Endothelial cell of umbilical vein (primary cell): ENCODE measurements at regions not wholly inside any gene's neighbourhood (a gene's known extent, or its start where the extent isn't known, plus 50 kb on each side); places are given as distances from the start of the nearest gene placed in this dataset.

ENCODE experiments used
- BruUV-seq: library from RNA; stranded (reverse); fragments of 400-500 nt; replicated peaks from 2 replicates; lab custom pipeline; 2021; lab: Mats Ljungman, UMichigan
- CTCF ChIA-PET: fragments of 300-600, 350-600 bp; sonication (Branson Sonifier 250); formaldehyde crosslinking; loops from one replicate; lab custom pipeline; 2021; ENCODE audit warnings: antibody characterized with exemption, inconsistent platforms; lab: Charles Lee
- POLR2A ChIA-PET: fragments of 300-600, 350-600 bp; sonication (Branson Sonifier 250); formaldehyde crosslinking; loops from one replicate; lab custom pipeline; 2021; ENCODE audit warnings: antibody characterized with exemption, inconsistent platforms; lab: Charles Lee
- DNase-seq: peaks from one replicate; pipeline ENCODE4 v3.0.0-alpha.2; 2011; ENCODE audit warnings: low read depth, low spot score
- FAIRE-seq: peaks from 2 replicates; lab custom pipeline; 2011; peaks lifted over from hg19 to GRCh38; lab: Jason Lieb, UNC
- H2AFZ ChIP-seq: 2 replicates; pipeline ENCODE4 v1.6.0; 2012; ENCODE audit warnings: low read depth, low read length, control low read depth, inconsistent platforms
- H3K27ac ChIP-seq: 2 replicates; pipeline ENCODE4 v1.5.1; 2011; ENCODE audit warnings: low read depth, mild to moderate bottlenecking, control low read depth, low read length, moderate library complexity; ENCODE audit not compliant: insufficient read depth
- H3K27me3 ChIP-seq, 2 experiments: 2 replicates each; pipeline versions ENCODE4 v1.6.0 to v1.6.1; 2011; ENCODE audit warnings: low read length in 2 of 2, mixed read lengths in 1 of 2; ENCODE audit not compliant: control insufficient read depth in 2 of 2, insufficient read depth in 2 of 2
- H3K36me3 ChIP-seq, 2 experiments: 2 replicates in 1 of 2; 3 replicates in 1 of 2; pipeline ENCODE4 v1.5.1; 2011; ENCODE audit warnings: low read length in 2 of 2, mild to moderate bottlenecking in 1 of 2, moderate library complexity in 1 of 2; ENCODE audit not compliant: control insufficient read depth in 2 of 2, insufficient read depth in 2 of 2; ENCODE audit errors: extremely low read depth in 1 of 2
- H3K4me1 ChIP-seq: 3 replicates; pipeline ENCODE4 v1.5.1; 2011; ENCODE audit warnings: mild to moderate bottlenecking, low read length; ENCODE audit not compliant: control insufficient read depth, insufficient read depth; ENCODE audit errors: extremely low read depth
- H3K4me2 ChIP-seq: 2 replicates; pipeline ENCODE4 v1.6.1; 2011; ENCODE audit warnings: low read length, control low read depth, mixed read lengths; ENCODE audit not compliant: insufficient read depth
- H3K4me3 ChIP-seq, 3 experiments: fragments of 200-600 bp in 1 of 3; sonication (generic), shearing (Covaris generic) in 1 of 3; replicated peaks in 1 of 3; 2 replicates each; pipeline ENCODE4 v1.5.1; 2011 to 2016; ENCODE audit warnings: control low read depth in 3 of 3, low read length in 3 of 3, mild to moderate bottlenecking in 2 of 3, inconsistent platforms in 1 of 3, low read depth in 1 of 3, moderate library complexity in 1 of 3; ENCODE audit not compliant: insufficient read depth in 1 of 3
- H3K79me2 ChIP-seq: 2 replicates; pipeline ENCODE4 v1.6.0; 2012; ENCODE audit warnings: low read length, inconsistent platforms; ENCODE audit not compliant: control insufficient read depth, insufficient read depth
- H3K9ac ChIP-seq: replicated peaks from 2 replicates; pipeline ENCODE3; 2011; ENCODE audit warnings: low read length, control low read depth; ENCODE audit not compliant: insufficient read depth; ENCODE audit errors: extremely low read depth
- H3K9me1 ChIP-seq: replicated peaks from 3 replicates; pipeline ENCODE4 v1.6.0; 2011; ENCODE audit warnings: mild to moderate bottlenecking, low read length; ENCODE audit not compliant: control insufficient read depth, insufficient read depth; ENCODE audit errors: extremely low read depth
- H3K9me3 ChIP-seq: replicated peaks from 2 replicates; pipeline ENCODE4 v1.5.1; 2012; ENCODE audit warnings: low read length, inconsistent platforms; ENCODE audit not compliant: control insufficient read depth, insufficient read depth
- H4K20me1 ChIP-seq: replicated peaks from 2 replicates; pipeline ENCODE3; 2011; ENCODE audit warnings: mild to moderate bottlenecking, low read length; ENCODE audit not compliant: control insufficient read depth, insufficient read depth; ENCODE audit errors: extremely low read depth
- EZH2 ChIP-seq: IDR thresholded peaks from 2 replicates; pipeline ENCODE4 v1.6.1; 2012; ENCODE audit warnings: borderline replicate concordance, low read depth, mild to moderate bottlenecking, moderate library complexity, low read length, inconsistent platforms; ENCODE audit not compliant: severe bottlenecking
- FOS ChIP-seq: IDR thresholded peaks from 2 replicates; pipeline ENCODE4 v1.6.1; 2011; ENCODE audit warnings: mild to moderate bottlenecking, low read length, moderate library complexity, borderline replicate concordance; ENCODE audit not compliant: insufficient read depth
- GATA2 ChIP-seq: IDR thresholded peaks from 2 replicates; pipeline ENCODE4 v1.7.0; 2011; ENCODE audit warnings: low read depth, mild to moderate bottlenecking, moderate library complexity, mixed read lengths, low read length; ENCODE audit not compliant: insufficient read length, insufficient read depth
- JUN ChIP-seq: IDR thresholded peaks from 2 replicates; pipeline ENCODE4 v1.6.1; 2011; ENCODE audit warnings: borderline replicate concordance, low read depth; ENCODE audit not compliant: insufficient read length, insufficient read depth
- MYC ChIP-seq: IDR thresholded peaks from one replicate; pipeline ENCODE4 v1.6.1; 2011; ENCODE audit warnings: mild to moderate bottlenecking, low read depth, low read length
- POLR2AphosphoS5 ChIP-seq: IDR thresholded peaks from 2 replicates; pipeline ENCODE4 v1.6.1; 2012; ENCODE audit warnings: low read depth, mild to moderate bottlenecking, control low read depth, low read length, moderate library complexity; ENCODE audit not compliant: insufficient read depth
- dilution Hi-C: fragments of 300-500 bp; cut with MboI; formaldehyde crosslinking; loops from one replicate; pipeline ENCODE4 v1.15.0; 2019; ENCODE audit warnings: low sequenced_read_pairs; ENCODE audit not compliant: extremely low pct_ligation_motif_present
- intact Hi-C: fragments of 100-400 bp; cut with micrococcal nuclease; formaldehyde crosslinking; loops from one replicate; pipeline ENCODE4 v1.10.0; 2022
- TF ChIP-seq, protein P1 (sequence below), 2 donors: IDR thresholded peaks; 1 replicate in 1 of 2; 2 replicates in 1 of 2; pipeline ENCODE4 v1.5.1; 2011; ENCODE audit warnings: low read length in 2 of 2, mild to moderate bottlenecking in 2 of 2, moderate library complexity in 2 of 2, control low read depth in 1 of 2, inconsistent platforms in 1 of 2, low read depth in 1 of 2; ENCODE audit not compliant: insufficient read depth in 1 of 2; ENCODE audit errors: extremely low read depth in 1 of 2

DNA sequence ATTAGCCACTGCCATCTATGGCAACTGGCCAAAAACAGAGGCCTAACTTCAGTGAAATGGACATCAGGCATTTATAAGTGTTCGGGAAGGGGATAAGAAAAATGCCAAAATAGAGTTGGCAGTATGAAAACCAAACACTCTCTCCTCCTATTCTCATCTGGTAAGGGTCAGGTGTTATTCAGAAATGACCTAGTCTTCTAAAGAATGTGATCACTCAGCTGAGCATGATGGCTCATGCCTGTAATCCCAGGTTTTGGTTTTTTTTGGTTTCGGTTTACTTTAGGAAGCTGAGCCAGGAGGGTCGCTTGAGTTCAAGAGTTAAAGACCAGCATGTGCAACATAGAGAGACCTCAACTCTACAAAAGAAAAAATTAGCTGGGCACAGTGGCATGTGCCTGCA is 170.3 kb downstream of the GRIN2B start:
- dilution Hi-C loops (no loop called here), intact Hi-C loops (no loop called here)
- Histone ChIP-seq H4K20me1 (no peaks in the 10 kb centered on the region), H3K4me3 (no peak overlapping the region), H3K4me1 (no peaks in the 10 kb centered on the region), H3K27ac (no peak overlapping the region), H3K9ac (no peak overlapping the region), H3K9me1 (no peaks in the 10 kb centered on the region), H3K9me3 (no peaks in the 10 kb centered on the region), H3K36me3 (no peaks in the 10 kb centered on the region), H3K27me3 (no peaks in the 10 kb centered on the region), H3K4me2 (no peak overlapping the region), H3K79me2 (no peaks in the 10 kb centered on the region), H2AFZ (no peak overlapping the region)
- CTCF ChIA-PET, result no interaction called here
- TF ChIP-seq GATA2 (no peak), JUN (no peak), FOS (no peak)
- TF ChIP-seq, protein P1, sequence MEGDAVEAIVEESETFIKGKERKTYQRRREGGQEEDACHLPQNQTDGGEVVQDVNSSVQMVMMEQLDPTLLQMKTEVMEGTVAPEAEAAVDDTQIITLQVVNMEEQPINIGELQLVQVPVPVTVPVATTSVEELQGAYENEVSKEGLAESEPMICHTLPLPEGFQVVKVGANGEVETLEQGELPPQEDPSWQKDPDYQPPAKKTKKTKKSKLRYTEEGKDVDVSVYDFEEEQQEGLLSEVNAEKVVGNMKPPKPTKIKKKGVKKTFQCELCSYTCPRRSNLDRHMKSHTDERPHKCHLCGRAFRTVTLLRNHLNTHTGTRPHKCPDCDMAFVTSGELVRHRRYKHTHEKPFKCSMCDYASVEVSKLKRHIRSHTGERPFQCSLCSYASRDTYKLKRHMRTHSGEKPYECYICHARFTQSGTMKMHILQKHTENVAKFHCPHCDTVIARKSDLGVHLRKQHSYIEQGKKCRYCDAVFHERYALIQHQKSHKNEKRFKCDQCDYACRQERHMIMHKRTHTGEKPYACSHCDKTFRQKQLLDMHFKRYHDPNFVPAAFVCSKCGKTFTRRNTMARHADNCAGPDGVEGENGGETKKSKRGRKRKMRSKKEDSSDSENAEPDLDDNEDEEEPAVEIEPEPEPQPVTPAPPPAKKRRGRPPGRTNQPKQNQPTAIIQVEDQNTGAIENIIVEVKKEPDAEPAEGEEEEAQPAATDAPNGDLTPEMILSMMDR (IDR thresholded peaks at IDR 0.05; ENCODE audit: extremely low read depth in 1 of 2, insufficient read depth in 1 of 2, low read depth in 1 of 2, low read length in 2 of 2), result no peak
- no TSS peak for BruUV-seq
- FAIRE-seq (no peak), DNase-seq (no peak)
- POLR2A ChIA-PET, result no interaction called here

DNA sequence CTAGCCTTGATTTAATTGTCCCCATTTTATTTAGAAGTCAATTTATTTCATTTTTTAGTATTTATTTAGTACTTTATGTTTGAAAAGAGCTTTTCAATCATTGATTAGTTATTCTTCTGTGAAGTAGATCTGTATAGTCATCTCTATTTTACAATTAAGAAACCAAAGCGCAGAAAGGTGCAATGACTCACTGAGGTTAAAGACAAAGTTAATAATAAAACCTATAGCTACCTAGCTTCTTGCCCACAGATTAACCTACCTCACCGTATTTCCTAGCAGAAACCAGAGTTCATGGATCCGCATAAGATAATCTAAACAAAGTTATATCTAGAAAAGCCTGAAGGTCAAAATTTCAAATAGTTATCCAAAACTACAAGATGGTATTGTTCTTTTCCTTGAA is 176.4 kb downstream of the GRIN2B start:
- H3K9ac ChIP-seq, result no peak overlapping the region
- H3K79me2 ChIP-seq, result no peaks in the 10 kb centered on the region
- H3K4me1 ChIP-seq, result no peaks in the 10 kb centered on the region
- H3K4me3 ChIP-seq, result no peak overlapping the region
- no peak overlapping the region for H3K27ac ChIP-seq
- TF ChIP-seq EZH2, result no peak
- TF ChIP-seq POLR2AphosphoS5, result no peak
- no peak for TF ChIP-seq MYC
- TF ChIP-seq, protein P1 (IDR thresholded peaks at IDR 0.05; ENCODE audit: extremely low read depth in 1 of 2, insufficient read depth in 1 of 2, low read depth in 1 of 2, low read length in 2 of 2), result no peak
- TF ChIP-seq GATA2, result no peak
- no peaks in the 10 kb centered on the region for H4K20me1 ChIP-seq
- no peaks in the 10 kb centered on the region for H3K36me3 ChIP-seq
- FAIRE-seq, result no peak
- no peak overlapping the region for H3K4me2 ChIP-seq
- H3K27me3 ChIP-seq, result no peaks in the 10 kb centered on the region
- POLR2A ChIA-PET, result no interaction called here
- H2AFZ ChIP-seq, result no peak overlapping the region
- DNase-seq, result no peak
- intact Hi-C loops (no loop called here), dilution Hi-C loops (no loop called here)
- no TSS peak for BruUV-seq
- no peaks in the 10 kb centered on the region for H3K9me1 ChIP-seq
- CTCF ChIA-PET, result no interaction called here
- H3K9me3 ChIP-seq, result no peaks in the 10 kb centered on the region
